ENCODE measurements at regions not wholly inside any gene's neighbourhood (a gene's known extent, or its start where the extent isn't known, plus 50 kb on each side); places are given as distances from the start of the nearest gene placed in this dataset.

- no peak for TF ChIP-seq CTCF (IDR thresholded peaks at IDR 0.05)
These were observed 353.9 kb upstream of the KCNMB2 start for GRCh38 chr3:178182337-178182779.

GRCh38 chr3:178184833-178185232, 351.4 kb upstream of the KCNMB2 start:
- no peak overlapping the region for H3K4me3 Mint-ChIP-seq
- no peak overlapping the region for H3K27ac ChIP-seq (ENCODE audit: low read depth in 1 of 2, low read length in 2 of 2)
- ChIA-PET POLR2A (interaction anchor here (0.5 kb wide), 1 partner anchor 13 kb away, joined by 3 read pairs; no protein-coding TSS in a partner anchor), CTCF (no interaction called here)
- DNase-seq (no peak), ATAC-seq (ENCODE audit: poor library complexity) (no peak)
- H3K27me3 Mint-ChIP-seq, result no peaks in the 10 kb centered on the region
- no peak overlapping the region for H3K4me3 ChIP-seq (ENCODE audit: low read length)
- no peaks in the 10 kb centered on the region for H3K36me3 ChIP-seq (ENCODE audit: insufficient read depth, low read length)
- H3K4me1 Mint-ChIP-seq (ENCODE audit: low read depth), result no peaks in the 10 kb centered on the region
- no peaks in the 10 kb centered on the region for H3K4me1 ChIP-seq (ENCODE audit: insufficient read depth, low read length)
- no peaks in the 10 kb centered on the region for H3K9me3 Mint-ChIP-seq
- H3K27me3 ChIP-seq (ENCODE audit: control insufficient read depth in 1 of 2, insufficient read depth in 2 of 2, low read length in 2 of 2), result no peaks in the 10 kb centered on the region
- TF ChIP-seq CTCF (IDR thresholded peaks at IDR 0.05), result no peak
- H3K27ac Mint-ChIP-seq, result no peak overlapping the region
- H3K9me3 ChIP-seq (ENCODE audit: control insufficient read depth in 1 of 2, insufficient read depth in 1 of 2, low read length in 2 of 2), result no peaks in the 10 kb centered on the region
- H3K36me3 Mint-ChIP-seq (ENCODE audit: low read depth), result no peaks in the 10 kb centered on the region
- intact Hi-C loops (cut with DNase I, micrococcal nuclease), result no loop called here

More at GRCh38 chr3:178182337-178182779, 353.9 kb upstream of the KCNMB2 start:
- intact Hi-C loops (cut with DNase I, micrococcal nuclease), result no loop called here
- H3K27ac ChIP-seq (ENCODE audit: low read depth in 1 of 2, low read length in 2 of 2), result no peak overlapping the region
- Mint-ChIP-seq H3K4me1 (ENCODE audit: low read depth) (no peaks in the 10 kb centered on the region), H3K4me3 (no peak overlapping the region), H3K9me3 (no peaks in the 10 kb centered on the region), H3K36me3 (ENCODE audit: low read depth) (no peaks in the 10 kb centered on the region), H3K27me3 (no peaks in the 10 kb centered on the region), H3K27ac (no peak overlapping the region)
- CTCF ChIA-PET, result no interaction called here
- no peaks in the 10 kb centered on the region for H3K36me3 ChIP-seq (ENCODE audit: insufficient read depth, low read length)
- H3K27me3 ChIP-seq (ENCODE audit: control insufficient read depth in 1 of 2, insufficient read depth in 2 of 2, low read length in 2 of 2), result no peaks in the 10 kb centered on the region
- DNase-seq (no peak), ATAC-seq (ENCODE audit: poor library complexity) (no peak)
- H3K4me3 ChIP-seq (ENCODE audit: low read length), result no peak overlapping the region
- POLR2A ChIA-PET, result no interaction called here
- no peaks in the 10 kb centered on the region for H3K4me1 ChIP-seq (ENCODE audit: insufficient read depth, low read length)
- H3K9me3 ChIP-seq (ENCODE audit: control insufficient read depth in 1 of 2, insufficient read depth in 1 of 2, low read length in 2 of 2), result no peaks in the 10 kb centered on the region

GRCh38 chr3:178186666-178187065, 349.6 kb upstream of the KCNMB2 start:
- H3K27me3 ChIP-seq (ENCODE audit: control insufficient read depth in 1 of 2, insufficient read depth in 2 of 2, low read length in 2 of 2), result no peaks in the 10 kb centered on the region
- intact Hi-C loops (cut with DNase I, micrococcal nuclease), result no loop called here
- no peaks in the 10 kb centered on the region for H3K27me3 Mint-ChIP-seq
- H3K36me3 Mint-ChIP-seq (ENCODE audit: low read depth), result no peaks in the 10 kb centered on the region
- TF ChIP-seq CTCF (IDR thresholded peaks at IDR 0.05), result no peak
- H3K27ac Mint-ChIP-seq, result no peak overlapping the region
- H3K4me1 ChIP-seq (ENCODE audit: insufficient read depth, low read length), result no peaks in the 10 kb centered on the region
- H3K4me3 ChIP-seq (ENCODE audit: low read length), result no peak overlapping the region
- CTCF ChIA-PET, result no interaction called here
- ATAC-seq (ENCODE audit: poor library complexity) (no peak), DNase-seq (no peak)
- no peaks in the 10 kb centered on the region for H3K9me3 Mint-ChIP-seq
- no peaks in the 10 kb centered on the region for H3K4me1 Mint-ChIP-seq (ENCODE audit: low read depth)
- H3K9me3 ChIP-seq (ENCODE audit: control insufficient read depth in 1 of 2, insufficient read depth in 1 of 2, low read length in 2 of 2), result no peaks in the 10 kb centered on the region
- POLR2A ChIA-PET, result no interaction called here
- no peak overlapping the region for H3K4me3 Mint-ChIP-seq
- H3K36me3 ChIP-seq (ENCODE audit: insufficient read depth, low read length), result no peaks in the 10 kb centered on the region
- H3K27ac ChIP-seq (ENCODE audit: low read depth in 1 of 2, low read length in 2 of 2), result no peak overlapping the region
